ENCODE measurements at regions not wholly inside any gene's neighbourhood (a gene's known extent, or its start where the extent isn't known, plus 50 kb on each side); places are given as distances from the start of the nearest gene placed in this dataset.

GRCh38 chr5:4905674-4906520 is 234.2 kb upstream of the ADAMTS16 start:
- TF ChIP-seq CTCF (IDR thresholded peaks at IDR 0.05): no peak

GRCh38 chr5:4906786-4907185 is 233.3 kb upstream of the ADAMTS16 start:
- TF ChIP-seq CTCF (IDR thresholded peaks at IDR 0.05): no peak

GRCh38 chr5:4907571-4907970 is 232.6 kb upstream of the ADAMTS16 start:
- no peak for TF ChIP-seq CTCF (IDR thresholded peaks at IDR 0.05)

GRCh38 chr5:4909086-4909485 is 231.0 kb upstream of the ADAMTS16 start:
- no peak for TF ChIP-seq CTCF (IDR thresholded peaks at IDR 0.05)

- no peak for TF ChIP-seq CTCF (IDR thresholded peaks at IDR 0.05)
Measured at GRCh38 chr5:4911646-4912403, 228.3 kb upstream of the ADAMTS16 start.

GRCh38 chr5:4921929-4922328 is 218.2 kb upstream of the ADAMTS16 start:
- TF ChIP-seq CTCF (IDR thresholded peaks at IDR 0.05): no peak

- TF ChIP-seq CTCF (IDR thresholded peaks at IDR 0.05): no peak
Measured at GRCh38 chr5:4924577-4924976, 215.6 kb upstream of the ADAMTS16 start.

Data from LNCAP (cell line).